HUES6 (cell line): ENCODE measurements at regions not wholly inside any gene's neighbourhood (a gene's known extent, or its start where the extent isn't known, plus 50 kb on each side); places are given as distances from the start of the nearest gene placed in this dataset.

Experiments
- H3K27ac ChIP-seq: 2 replicates; pipeline ENCODE4 v1.7.0; 2013; ENCODE audit warnings: low read depth, mild to moderate bottlenecking, low read length, inconsistent platforms
- H3K27me3 ChIP-seq: 2 replicates; pipeline ENCODE4 v1.6.1; 2013; ENCODE audit warnings: low read length; ENCODE audit not compliant: control insufficient read depth, insufficient read depth
- H3K36me3 ChIP-seq: 2 replicates; pipeline ENCODE4 v1.6.1; 2013; ENCODE audit warnings: low read length; ENCODE audit not compliant: control insufficient read depth, insufficient read depth
- H3K4me1 ChIP-seq: 2 replicates; pipeline ENCODE4 v1.6.1; 2013; ENCODE audit warnings: low read length; ENCODE audit not compliant: control insufficient read depth, insufficient read depth
- H3K4me3 ChIP-seq: 2 replicates; pipeline ENCODE4 v1.5.1; 2013; ENCODE audit warnings: low read depth, low read length
- H3K9ac ChIP-seq: one replicate; pipeline ENCODE4 v1.6.1; 2013; ENCODE audit warnings: mild to moderate bottlenecking, low read length
- H3K9me3 ChIP-seq: 2 replicates; pipeline ENCODE4 v1.6.1; 2013; ENCODE audit warnings: low read depth, low read length; ENCODE audit not compliant: control insufficient read depth, insufficient read depth

GRCh38 chr5:39857041-39857440, 432.3 kb upstream of the DAB2 start:
- H3K9me3 ChIP-seq, result no peaks in the 10 kb centered on the region
- no peaks in the 10 kb centered on the region for H3K27me3 ChIP-seq
- H3K27ac ChIP-seq, result no peak overlapping the region
- H3K9ac ChIP-seq, result no peak overlapping the region
- no peaks in the 10 kb centered on the region for H3K36me3 ChIP-seq
- no peak overlapping the region for H3K4me3 ChIP-seq
- H3K4me1 ChIP-seq, result no peaks in the 10 kb centered on the region

- Histone ChIP-seq H3K27me3 (no peaks in the 10 kb centered on the region), H3K27ac (no peak overlapping the region), H3K9me3 (no peaks in the 10 kb centered on the region)
These were observed 430.1 kb upstream of the DAB2 start for GRCh38 chr5:39854771-39855410.

GRCh38 chr5:39850291-39850690, 425.5 kb upstream of the DAB2 start:
- Histone ChIP-seq H3K36me3 (no peaks in the 10 kb centered on the region), H3K27me3 (no peaks in the 10 kb centered on the region), H3K9ac (no peak overlapping the region), H3K4me3 (no peak overlapping the region), H3K4me1 (no peaks in the 10 kb centered on the region), H3K27ac (no peak overlapping the region), H3K9me3 (no peaks in the 10 kb centered on the region)

More at GRCh38 chr5:39854771-39855410, 430.1 kb upstream of the DAB2 start:
- Histone ChIP-seq H3K36me3 (no peaks in the 10 kb centered on the region), H3K9ac (no peak overlapping the region), H3K4me3 (no peak overlapping the region), H3K4me1 (no peaks in the 10 kb centered on the region)

GRCh38 chr5:39846144-39846543, 421.4 kb upstream of the DAB2 start:
- no peak overlapping the region for H3K9ac ChIP-seq
- no peaks in the 10 kb centered on the region for H3K36me3 ChIP-seq
- no peaks in the 10 kb centered on the region for H3K9me3 ChIP-seq
- no peak overlapping the region for H3K27ac ChIP-seq
- no peaks in the 10 kb centered on the region for H3K4me1 ChIP-seq
- no peaks in the 10 kb centered on the region for H3K27me3 ChIP-seq
- H3K4me3 ChIP-seq, result no peak overlapping the region

- Histone ChIP-seq H3K27ac (no peak overlapping the region), H3K4me3 (no peak overlapping the region), H3K9me3 (peaks cover 6% of the 10 kb centered on the region; the same call in 1 of the 2 replicates), H3K27me3 (no peaks in the 10 kb centered on the region), H3K9ac (no peak overlapping the region), H3K4me1 (no peaks in the 10 kb centered on the region), H3K36me3 (no peaks in the 10 kb centered on the region)
These were observed 419.0 kb upstream of the DAB2 start for GRCh38 chr5:39843767-39844166.

GRCh38 chr5:39835371-39835770, 410.6 kb upstream of the DAB2 start:
- Histone ChIP-seq H3K27me3 (no peaks in the 10 kb centered on the region), H3K4me3 (no peak overlapping the region), H3K9me3 (peaks cover 6% of the 10 kb centered on the region; the same call in 1 of the 2 replicates), H3K27ac (no peak overlapping the region), H3K4me1 (no peaks in the 10 kb centered on the region), H3K36me3 (no peaks in the 10 kb centered on the region), H3K9ac (no peak overlapping the region)

- Histone ChIP-seq H3K27ac (no peak overlapping the region), H3K36me3 (no peaks in the 10 kb centered on the region), H3K9ac (no peak overlapping the region), H3K27me3 (no peaks in the 10 kb centered on the region), H3K4me3 (no peak overlapping the region), H3K9me3 (no peaks in the 10 kb centered on the region), H3K4me1 (no peaks in the 10 kb centered on the region)
These were observed 404.7 kb upstream of the DAB2 start for GRCh38 chr5:39829441-39829840.

GRCh38 chr5:39826051-39826450, 401.3 kb upstream of the DAB2 start:
- no peak overlapping the region for H3K9ac ChIP-seq
- no peak overlapping the region for H3K27ac ChIP-seq
- no peaks in the 10 kb centered on the region for H3K36me3 ChIP-seq
- no peaks in the 10 kb centered on the region for H3K4me1 ChIP-seq
- H3K4me3 ChIP-seq, result no peak overlapping the region
- H3K9me3 ChIP-seq, result no peaks in the 10 kb centered on the region
- H3K27me3 ChIP-seq, result no peaks in the 10 kb centered on the region

GRCh38 chr5:39825301-39825700, 400.5 kb upstream of the DAB2 start:
- no peaks in the 10 kb centered on the region for H3K36me3 ChIP-seq
- no peaks in the 10 kb centered on the region for H3K9me3 ChIP-seq
- H3K27ac ChIP-seq, result no peak overlapping the region
- no peak overlapping the region for H3K4me3 ChIP-seq
- no peaks in the 10 kb centered on the region for H3K4me1 ChIP-seq
- no peak overlapping the region for H3K9ac ChIP-seq
- H3K27me3 ChIP-seq, result no peaks in the 10 kb centered on the region

GRCh38 chr5:39822020-39822419, 397.2 kb upstream of the DAB2 start:
- no peak overlapping the region for H3K4me3 ChIP-seq
- no peak overlapping the region for H3K27ac ChIP-seq
- no peaks in the 10 kb centered on the region for H3K27me3 ChIP-seq
- no peaks in the 10 kb centered on the region for H3K9me3 ChIP-seq
- H3K9ac ChIP-seq, result no peak overlapping the region
- no peaks in the 10 kb centered on the region for H3K4me1 ChIP-seq
- no peaks in the 10 kb centered on the region for H3K36me3 ChIP-seq

GRCh38 chr5:39816866-39817265, 392.1 kb upstream of the DAB2 start:
- Histone ChIP-seq H3K27ac (no peak overlapping the region), H3K4me3 (no peak overlapping the region), H3K4me1 (no peaks in the 10 kb centered on the region), H3K27me3 (no peaks in the 10 kb centered on the region), H3K36me3 (no peaks in the 10 kb centered on the region), H3K9me3 (no peaks in the 10 kb centered on the region), H3K9ac (no peak overlapping the region)
